HCT116 (cell line): ENCODE measurements at regions not wholly inside any gene's neighbourhood (a gene's known extent, or its start where the extent isn't known, plus 50 kb on each side); places are given as distances from the start of the nearest gene placed in this dataset.

Source experiments
- ATAC-seq: fragments of 200-7000 bp; cut with Tn5 transposase; 2 replicates; pipeline ENCODE4 v1.9.1; 2020; ENCODE audit warnings: mild to moderate bottlenecking, moderate library complexity
- BruUV-seq: library from RNA; stranded (reverse); fragments of 400-500 nt; replicated peaks from 2 replicates; lab custom pipeline; 2021; lab: Mats Ljungman, UMichigan
- CTCF ChIA-PET: fragments of 300-600 bp; sonication (Branson Sonifier 250); formaldehyde crosslinking; loops from one replicate; lab custom pipeline; 2021; ENCODE audit warnings: antibody characterized with exemption; lab: Charles Lee
- POLR2A ChIA-PET: fragments of 300-600, 350-600 bp; sonication (Branson Sonifier 250); formaldehyde crosslinking; loops from one replicate; lab custom pipeline; 2021; ENCODE audit warnings: antibody characterized with exemption; lab: Charles Lee
- RAD21 ChIA-PET, 2 experiments: fragments of 300-600 bp; sonication (Branson Sonifier 250); formaldehyde crosslinking; loops; one replicate each; lab custom pipeline; 2023; ENCODE audit warnings: low total read pairs in 2 of 2; ENCODE audit not compliant: uncharacterized antibody in 2 of 2, unreplicated experiment in 2 of 2, low non-redundant PET in 1 of 2; lab: Charles Lee
- DNase-seq: peaks from one replicate; pipeline ENCODE4 v3.0.0-alpha.2; 2010; ENCODE audit warnings: low read depth, low spot score
- H2AFZ ChIP-seq: fragments of 200-600 bp; shearing (Covaris generic), sonication (generic); 2 replicates; pipeline ENCODE4 v1.6.1; 2017; ENCODE audit warnings: low read depth, mixed run types, mixed read lengths, antibody characterized with exemption, low read length; ENCODE audit not compliant: poor library complexity, severe bottlenecking
- H3K27ac ChIP-seq: 2 replicates; pipeline ENCODE4 v1.5.1; 2012; ENCODE audit warnings: low read depth, low read length
- H3K27me3 ChIP-seq: fragments of 200-600 bp; sonication (generic); 2 replicates; pipeline ENCODE4 v1.6.1; 2016; ENCODE audit warnings: mixed run types, low read length, mixed read lengths; ENCODE audit not compliant: insufficient read depth
- H3K36me3 ChIP-seq, 2 experiments: fragments of 200-500 bp in 1 of 2; fragments of 200-600 bp in 1 of 2; sonication (Bioruptor generic) in 1 of 2; sonication (generic) in 1 of 2; 2 replicates each; pipeline versions ENCODE4 v1.5.1 to v1.6.1; 2014 to 2016; ENCODE audit warnings: low read length in 2 of 2, inconsistent platforms in 1 of 2, mixed read lengths in 1 of 2, mixed run types in 1 of 2; ENCODE audit not compliant: insufficient read depth in 2 of 2, control insufficient read depth in 1 of 2
- H3K4me1 ChIP-seq, 2 experiments: fragments of 200-600 bp in 1 of 2; sonication (generic) in 1 of 2; 2 replicates each; pipeline versions ENCODE4 v1.5.1 to v1.6.1; 2012 to 2017; ENCODE audit warnings: low read length in 2 of 2, inconsistent platforms in 1 of 2, mild to moderate bottlenecking in 1 of 2, mixed read lengths in 1 of 2, mixed run types in 1 of 2, moderate library complexity in 1 of 2; ENCODE audit not compliant: insufficient read depth in 2 of 2, control insufficient read depth in 1 of 2
- H3K4me2 ChIP-seq: fragments of 200-600 bp; sonication (generic); 2 replicates; pipeline ENCODE4 v1.6.1; 2017; ENCODE audit warnings: mixed run types, low read length, mixed read lengths
- H3K4me3 ChIP-seq, 2 experiments: fragments of 200-600 bp in 1 of 2; sonication (generic) in 1 of 2; replicated peaks in 1 of 2; 2 replicates each; pipeline ENCODE4 v1.5.1; 2011 to 2016; ENCODE audit warnings: low read length in 2 of 2, control low read depth in 1 of 2, low read depth in 1 of 2, mild to moderate bottlenecking in 1 of 2, mixed read lengths in 1 of 2, mixed run types in 1 of 2
- H3K79me2 ChIP-seq: fragments of 200-600 bp; sonication (generic); 2 replicates; pipeline ENCODE4 v1.6.1; 2017; ENCODE audit warnings: mild to moderate bottlenecking, mixed run types, low read length, moderate library complexity, mixed read lengths; ENCODE audit not compliant: insufficient read depth
- H3K9ac ChIP-seq: fragments of 200-600 bp; sonication (generic); 2 replicates; pipeline ENCODE4 v1.6.1; 2016; ENCODE audit warnings: low read length, mixed read lengths
- H3K9me2 ChIP-seq: fragments of 200-600 bp; sonication (generic), shearing (Covaris generic); 2 replicates; pipeline ENCODE4 v1.6.1; 2017; ENCODE audit warnings: mixed run types, mild to moderate bottlenecking, moderate library complexity; ENCODE audit not compliant: insufficient read depth
- H3K9me3 ChIP-seq, 2 experiments: fragments of 200-500 bp in 1 of 2; fragments of 200-600 bp in 1 of 2; sonication (Bioruptor generic) in 1 of 2; sonication (generic) in 1 of 2; 2 replicates each; pipeline ENCODE4 v1.6.1; 2014 to 2017; ENCODE audit warnings: low read length in 2 of 2, mixed read lengths in 2 of 2, inconsistent platforms in 1 of 2, low read depth in 1 of 2, mild to moderate bottlenecking in 1 of 2, mixed run types in 1 of 2, moderate library complexity in 1 of 2; ENCODE audit not compliant: control insufficient read depth in 1 of 2, insufficient read depth in 1 of 2
- H4K20me1 ChIP-seq: fragments of 200-600 bp; sonication (generic), shearing (Covaris generic); 2 replicates; pipeline ENCODE4 v1.6.1; 2017; ENCODE audit warnings: mixed run types, mild to moderate bottlenecking, moderate library complexity; ENCODE audit not compliant: insufficient read depth
- CBX3 ChIP-seq: IDR thresholded peaks from 2 replicates; pipeline ENCODE4 v1.6.1; 2012; ENCODE audit warnings: low read depth
- CEBPB ChIP-seq: IDR thresholded peaks from 2 replicates; pipeline ENCODE4 v1.6.1; 2012; ENCODE audit warnings: low read depth
- ELF1 ChIP-seq: IDR thresholded peaks from 2 replicates; pipeline ENCODE4 v1.6.1; 2012; ENCODE audit warnings: low read depth, borderline replicate concordance
- JUND ChIP-seq: IDR thresholded peaks from 2 replicates; pipeline ENCODE4 v1.6.1; 2012
- RAD21 ChIP-seq: IDR thresholded peaks from 2 replicates; pipeline ENCODE4 v1.6.1; 2012; ENCODE audit warnings: low read depth, mild to moderate bottlenecking
- SP1 ChIP-seq: IDR thresholded peaks from 2 replicates; pipeline ENCODE4 v1.6.1; 2012; ENCODE audit warnings: low read depth
- intact Hi-C: fragments of 100-400 bp; cut with micrococcal nuclease; formaldehyde crosslinking; loops from 2 replicates; pipeline ENCODE4 v1.10.0; 2022
- TF ChIP-seq, protein P1 (sequence below): IDR thresholded peaks from 2 replicates; pipeline ENCODE4 v1.6.1; 2012

DNA sequence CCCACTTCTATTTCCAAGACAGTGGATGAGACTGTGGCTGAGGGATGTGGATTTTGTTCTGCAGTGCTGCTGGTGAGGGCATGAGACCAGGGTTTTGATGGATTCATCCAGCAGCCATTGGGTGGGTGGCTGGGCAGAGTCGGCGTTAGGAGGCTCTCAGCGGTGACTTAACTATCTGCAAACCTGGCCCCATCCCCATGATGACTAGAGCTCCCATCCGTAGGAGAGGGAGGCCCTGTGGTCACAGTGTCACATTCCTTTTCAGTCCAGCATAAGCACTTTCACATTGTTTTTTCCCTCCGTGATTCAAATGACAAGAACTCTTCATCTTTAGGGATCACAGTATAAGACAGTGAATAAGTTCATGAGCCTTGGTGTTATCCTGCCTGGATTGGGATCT lies 60.4 kb upstream of the SPRY4 start:
- Histone ChIP-seq H4K20me1 (no peaks in the 10 kb centered on the region), H3K4me1 (peaks cover 49 to 65% of the 10 kb centered on the region in 2 experiments), H3K9ac (no peak overlapping the region), H3K4me2 (no peak overlapping the region), H3K27me3 (no peaks in the 10 kb centered on the region), H3K9me3 (no peaks in the 10 kb centered on the region), H2AFZ (no peak overlapping the region), H3K79me2 (no peaks in the 10 kb centered on the region), H3K36me3 (no peaks in the 10 kb centered on the region), H3K27ac (no peak overlapping the region), H3K9me2 (no peaks in the 10 kb centered on the region), H3K4me3 (no peak overlapping the region)
- TF ChIP-seq JUND (no peak), SP1 (no peak), RAD21 (no peak), CBX3 (no peak), ELF1 (no peak), CEBPB (no peak)
- TF ChIP-seq, protein P1, sequence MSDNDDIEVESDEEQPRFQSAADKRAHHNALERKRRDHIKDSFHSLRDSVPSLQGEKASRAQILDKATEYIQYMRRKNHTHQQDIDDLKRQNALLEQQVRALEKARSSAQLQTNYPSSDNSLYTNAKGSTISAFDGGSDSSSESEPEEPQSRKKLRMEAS = no peak
- DNase-seq = no peak
- intact Hi-C loops = no loop called here
- ChIA-PET POLR2A (no interaction called here), CTCF (no interaction called here), RAD21 (no interaction called here)
- BruUV-seq = no TSS peak
- ATAC-seq = no peak

DNA sequence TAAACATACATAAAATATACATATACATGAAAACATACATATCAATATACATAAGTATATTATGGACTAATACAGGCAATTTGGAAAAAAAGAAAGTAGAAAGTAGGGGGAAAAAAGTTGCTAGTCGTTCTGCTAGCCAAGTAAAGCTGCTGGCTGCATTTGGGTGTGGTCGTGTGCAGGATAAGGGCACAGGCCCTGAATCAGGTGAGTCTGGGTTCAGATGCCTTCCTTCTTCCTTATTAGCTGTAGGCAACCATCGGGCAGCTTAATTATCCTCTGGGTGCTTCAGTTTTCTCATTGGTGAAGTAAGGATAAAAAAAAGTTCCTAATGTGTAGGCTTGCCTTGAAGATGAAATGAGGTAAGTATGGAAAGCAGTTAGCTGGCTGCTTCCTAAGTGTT lies 59.2 kb upstream of the SPRY4 start:
- no peak for DNase-seq
- CTCF ChIA-PET = interaction anchor here (0.6 kb wide), 1 partner anchor 44 kb away, joined by 3 read pairs; no protein-coding TSS in a partner anchor
- RAD21 ChIA-PET = no interaction called here
- Histone ChIP-seq H3K4me1 (peaks cover 37 to 53% of the 10 kb centered on the region in 2 experiments), H3K79me2 (no peaks in the 10 kb centered on the region), H3K9me2 (no peaks in the 10 kb centered on the region), H3K4me3 (no peak overlapping the region), H3K36me3 (no peaks in the 10 kb centered on the region), H3K9ac (no peak overlapping the region), H3K4me2 (peak overlapping the region; percentile 8; the same call in 1 of the 2 replicates), H3K27ac (no peak overlapping the region), H4K20me1 (no peaks in the 10 kb centered on the region), H2AFZ (no peak overlapping the region), H3K9me3 (no peaks in the 10 kb centered on the region), H3K27me3 (no peaks in the 10 kb centered on the region)
- intact Hi-C loops = no loop called here
- no peak for ATAC-seq
- TF ChIP-seq JUND (0 out of 2 replicates have a peak, but pooled peaks have one; percentile 13), CEBPB (no peak)
- BruUV-seq = no TSS peak
- POLR2A ChIA-PET = no interaction called here
